ENCODE measurements at regions not wholly inside any gene's neighbourhood (a gene's known extent, or its start where the extent isn't known, plus 50 kb on each side); places are given as distances from the start of the nearest gene placed in this dataset.
A peak's percentile ranks its signal among the peaks of the same experiment; 100 is the strongest.

GRCh38 chr4:138871555-138871875 lies 144.1 kb upstream of the NOCT start:
- TF ChIP-seq LEF1 (IDR thresholded peaks at IDR 0.05; ENCODE audit: borderline replicate concordance) (no peak), SP1 (IDR thresholded peaks at IDR 0.05) (no peak), BHLHE40 (IDR thresholded peaks at IDR 0.05; ENCODE audit: borderline replicate concordance) (no peak), SUZ12 (IDR thresholded peaks at IDR 0.05) (no peak), ELF4 (IDR thresholded peaks at IDR 0.05) (no peak), CTBP1 (IDR thresholded peaks at IDR 0.05; ENCODE audit: borderline replicate concordance) (no peak), FOXA1 (IDR thresholded peaks at IDR 0.05) (no peak), TARDBP (IDR thresholded peaks at IDR 0.05) (no peak), FOXM1 (IDR thresholded peaks at IDR 0.05; ENCODE audit: borderline replicate concordance) (no peak), L3MBTL2 (conservative IDR thresholded peaks at IDR 0.05) (no peak), ARNT (IDR thresholded peaks at IDR 0.05) (no peak), HDGF (IDR thresholded peaks at IDR 0.05; ENCODE audit: borderline replicate concordance) (no peak), FOXK2 (IDR thresholded peaks at IDR 0.05) (no peak), PKNOX1 (IDR thresholded peaks at IDR 0.05) (no peak), NFRKB (IDR thresholded peaks at IDR 0.05) (no peak), ZNF384 (IDR thresholded peaks at IDR 0.05) (no peak)
- POLR2A ChIA-PET: interaction anchor here (0.9 kb wide), 1 partner anchor 39 kb away, joined by 4 read pairs; no protein-coding TSS in a partner anchor
- no peak for DNase-seq (ENCODE audit: extremely low spot score)

GRCh38 chr4:138870737-138871554 lies 144.6 kb upstream of the NOCT start:
- ChIA-PET POLR2A (interaction anchor here (0.9 kb wide), 1 partner anchor 39 kb away, joined by 4 read pairs; no protein-coding TSS in a partner anchor), CTCF (interaction anchor here (0.6 to 2.1 kb wide), 35 partner anchors 9 to 1324 kb away, joined by 3 to 24 read pairs (median 5); no protein-coding TSS in a partner anchor)
- TF ChIP-seq FOXM1 (IDR thresholded peaks at IDR 0.05; ENCODE audit: borderline replicate concordance) (no peak), SP1 (IDR thresholded peaks at IDR 0.05) (no peak), PKNOX1 (IDR thresholded peaks at IDR 0.05) (peak; percentile 4; the same call in 1 of the 2 replicates)
- DNase-seq (ENCODE audit: extremely low spot score): peak; percentile 66

More at GRCh38 chr4:138871555-138871875, 144.1 kb upstream of the NOCT start:
- CTCF ChIA-PET: interaction anchor here (0.6 to 2.1 kb wide), 32 partner anchors 9 to 1324 kb away, joined by 3 to 24 read pairs (median 5); no protein-coding TSS in a partner anchor

GRCh38 chr4:138869631-138870030 lies 145.9 kb upstream of the NOCT start:
- CTCF ChIA-PET: interaction anchor here (0.6 to 0.7 kb wide), 2 partner anchors 46 to 49 kb away, joined by 3 read pairs; no protein-coding TSS in a partner anchor
- TF ChIP-seq FOXM1 (IDR thresholded peaks at IDR 0.05; ENCODE audit: borderline replicate concordance) (no peak), TARDBP (IDR thresholded peaks at IDR 0.05) (no peak), ZNF384 (IDR thresholded peaks at IDR 0.05) (no peak), CTBP1 (IDR thresholded peaks at IDR 0.05; ENCODE audit: borderline replicate concordance) (no peak), PKNOX1 (IDR thresholded peaks at IDR 0.05) (no peak), HDGF (IDR thresholded peaks at IDR 0.05; ENCODE audit: borderline replicate concordance) (no peak), FOXK2 (IDR thresholded peaks at IDR 0.05) (no peak)
- POLR2A ChIA-PET: no interaction called here
- no peak for DNase-seq (ENCODE audit: extremely low spot score)

GRCh38 chr4:138869165-138869564 lies 146.4 kb upstream of the NOCT start:
- no peak for DNase-seq (ENCODE audit: extremely low spot score)
- ChIA-PET CTCF (interaction anchor here (0.7 kb wide), 1 partner anchor 46 kb away, joined by 3 read pairs; no protein-coding TSS in a partner anchor), POLR2A (no interaction called here)
- TF ChIP-seq BHLHE40 (IDR thresholded peaks at IDR 0.05; ENCODE audit: borderline replicate concordance): no peak
- TF ChIP-seq TARDBP (IDR thresholded peaks at IDR 0.05): no peak
- TF ChIP-seq FOXK2 (IDR thresholded peaks at IDR 0.05): no peak
- TF ChIP-seq ELF4 (IDR thresholded peaks at IDR 0.05): no peak
- no peak for TF ChIP-seq L3MBTL2 (conservative IDR thresholded peaks at IDR 0.05)

- POLR2A ChIA-PET: no interaction called here
- TF ChIP-seq NFRKB (IDR thresholded peaks at IDR 0.05): no peak
- no peak for TF ChIP-seq ZNF384 (IDR thresholded peaks at IDR 0.05)
- TF ChIP-seq SUZ12 (IDR thresholded peaks at IDR 0.05): no peak
- TF ChIP-seq SP1 (IDR thresholded peaks at IDR 0.05): no peak
- TF ChIP-seq L3MBTL2 (conservative IDR thresholded peaks at IDR 0.05): no peak
- TF ChIP-seq BHLHE40 (IDR thresholded peaks at IDR 0.05; ENCODE audit: borderline replicate concordance): no peak
- TF ChIP-seq HDGF (IDR thresholded peaks at IDR 0.05; ENCODE audit: borderline replicate concordance): no peak
- TF ChIP-seq FOXA1 (IDR thresholded peaks at IDR 0.05): no peak
- no peak for TF ChIP-seq LEF1 (IDR thresholded peaks at IDR 0.05; ENCODE audit: borderline replicate concordance)
- TF ChIP-seq TARDBP (IDR thresholded peaks at IDR 0.05): no peak
- no peak for TF ChIP-seq PKNOX1 (IDR thresholded peaks at IDR 0.05)
- TF ChIP-seq ARNT (IDR thresholded peaks at IDR 0.05): no peak
- TF ChIP-seq FOXK2 (IDR thresholded peaks at IDR 0.05): no peak
- no peak for TF ChIP-seq CTBP1 (IDR thresholded peaks at IDR 0.05; ENCODE audit: borderline replicate concordance)
- no peak for TF ChIP-seq ELF4 (IDR thresholded peaks at IDR 0.05)
- no peak for DNase-seq (ENCODE audit: extremely low spot score)
- CTCF ChIA-PET: interaction anchor here (0.7 kb wide), 1 partner anchor 69 kb away, joined by 3 read pairs; no protein-coding TSS in a partner anchor
Measured at GRCh38 chr4:138868562-138868961, 147.0 kb upstream of the NOCT start.

All from HEK293T (cell line).